ENCODE measurements at regions not wholly inside any gene's neighbourhood (a gene's known extent, or its start where the extent isn't known, plus 50 kb on each side); places are given as distances from the start of the nearest gene placed in this dataset.

DNA sequence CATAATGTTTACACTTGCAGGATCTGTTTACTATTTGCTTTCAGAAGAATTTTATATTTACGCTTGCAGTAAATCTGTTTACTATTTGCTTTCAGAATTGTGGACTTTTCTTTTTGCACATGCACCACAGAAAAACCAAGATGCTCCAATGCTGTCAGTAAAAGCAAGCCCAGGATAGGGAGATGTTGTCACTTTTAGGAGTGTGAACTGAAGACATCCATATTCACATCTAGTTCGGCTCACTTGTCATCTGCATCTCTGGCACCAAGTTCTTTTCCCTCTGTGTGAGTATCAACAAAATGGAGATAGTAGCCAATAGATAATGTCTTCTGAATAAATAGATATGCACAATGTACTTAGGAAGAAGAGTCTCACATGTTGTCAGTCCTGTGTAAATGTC lies 109.3 kb upstream of the MXRA5 start:
- WGBS (ENCODE audit: insufficient coverage) = no CpG with 5 or more reads among the region's 2 CpGs
- no peaks in the 10 kb centered on the region for H3K79me2 ChIP-seq (ENCODE audit: control insufficient read depth, insufficient read depth, low read length)
- CTCF ChIA-PET = no interaction called here

DNA sequence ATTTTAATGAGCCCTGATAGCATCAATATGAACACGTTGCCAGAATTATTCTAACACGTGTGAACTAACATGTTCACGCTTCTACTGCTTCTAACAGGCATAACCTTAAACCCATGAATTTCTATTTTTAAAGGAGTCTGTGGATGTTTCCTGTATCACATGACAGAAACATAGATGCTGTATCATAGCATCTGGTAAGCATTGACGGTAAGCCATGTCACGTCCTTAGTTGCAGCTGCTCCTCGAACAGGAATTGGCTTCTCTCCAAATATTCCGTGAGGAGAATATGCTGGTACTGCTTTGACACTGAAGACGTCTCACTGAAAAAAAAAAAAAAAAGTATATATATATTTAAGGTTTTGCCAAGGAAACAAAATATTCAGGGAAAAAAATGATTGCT lies 105.1 kb upstream of the MXRA5 start:
- Histone ChIP-seq H3K4me3 (ENCODE audit: control extremely low read depth in 1 of 5, extremely low read depth in 1 of 5, insufficient read depth in 1 of 5, low read depth in 2 of 5, low read length in 4 of 5) (no peak overlapping the region), H3K36me3 (replicated peaks in 1 of 2; ENCODE audit: control extremely low read depth in 1 of 2, control insufficient read depth in 1 of 2, extremely low read depth in 1 of 2, insufficient read depth in 2 of 2, low read length in 1 of 2) (no peaks in the 10 kb centered on the region), H2AFZ (ENCODE audit: insufficient read depth, low read depth, low read length, poor library complexity, severe bottlenecking) (no peak overlapping the region), H3K9ac (ENCODE audit: low read length) (no peak overlapping the region), H3K4me1 (ENCODE audit: control insufficient read depth in 2 of 2, insufficient read depth in 2 of 2, low read length in 2 of 2) (no peaks in the 10 kb centered on the region), H3K79me2 (ENCODE audit: control insufficient read depth, insufficient read depth, low read length) (no peaks in the 10 kb centered on the region), H3K4me2 (replicated peaks; ENCODE audit: low read depth, low read length, poor library complexity, severe bottlenecking) (no peak overlapping the region), H3K27me3 (replicated peaks in 1 of 4; ENCODE audit: control extremely low read depth in 1 of 4, control insufficient read depth in 3 of 4, insufficient read depth in 4 of 4, low read length in 3 of 4) (no peaks in the 10 kb centered on the region), H3K27ac (ENCODE audit: low read length in 2 of 2) (no peak overlapping the region), H4K20me1 (ENCODE audit: control insufficient read depth, insufficient read depth, low read length, poor library complexity, severe bottlenecking) (no peaks in the 10 kb centered on the region), H3K9me3 (ENCODE audit: control extremely low read depth in 1 of 3, control insufficient read depth in 2 of 3, insufficient read depth in 1 of 3, low read length in 2 of 3) (no peaks in the 10 kb centered on the region)
- ATAC-seq (ENCODE audit: low read depth) = no peak
- TF ChIP-seq, protein P1, sequence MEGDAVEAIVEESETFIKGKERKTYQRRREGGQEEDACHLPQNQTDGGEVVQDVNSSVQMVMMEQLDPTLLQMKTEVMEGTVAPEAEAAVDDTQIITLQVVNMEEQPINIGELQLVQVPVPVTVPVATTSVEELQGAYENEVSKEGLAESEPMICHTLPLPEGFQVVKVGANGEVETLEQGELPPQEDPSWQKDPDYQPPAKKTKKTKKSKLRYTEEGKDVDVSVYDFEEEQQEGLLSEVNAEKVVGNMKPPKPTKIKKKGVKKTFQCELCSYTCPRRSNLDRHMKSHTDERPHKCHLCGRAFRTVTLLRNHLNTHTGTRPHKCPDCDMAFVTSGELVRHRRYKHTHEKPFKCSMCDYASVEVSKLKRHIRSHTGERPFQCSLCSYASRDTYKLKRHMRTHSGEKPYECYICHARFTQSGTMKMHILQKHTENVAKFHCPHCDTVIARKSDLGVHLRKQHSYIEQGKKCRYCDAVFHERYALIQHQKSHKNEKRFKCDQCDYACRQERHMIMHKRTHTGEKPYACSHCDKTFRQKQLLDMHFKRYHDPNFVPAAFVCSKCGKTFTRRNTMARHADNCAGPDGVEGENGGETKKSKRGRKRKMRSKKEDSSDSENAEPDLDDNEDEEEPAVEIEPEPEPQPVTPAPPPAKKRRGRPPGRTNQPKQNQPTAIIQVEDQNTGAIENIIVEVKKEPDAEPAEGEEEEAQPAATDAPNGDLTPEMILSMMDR (IDR thresholded peaks at IDR 0.05) = no peak
- TF ChIP-seq EZH2 (IDR thresholded peaks at IDR 0.05; ENCODE audit: borderline replicate concordance, insufficient read depth, low read depth, low read length, poor library complexity, severe bottlenecking) = no peak
- Mint-ChIP-seq H3K4me1 (no peaks in the 10 kb centered on the region), H3K27me3 (no peaks in the 10 kb centered on the region), H3K27ac (no peak overlapping the region), H3K4me3 (no peak overlapping the region), H3K9me3 (ENCODE audit: insufficient read depth) (peaks cover 2% of the 10 kb centered on the region)
- WGBS (ENCODE audit: insufficient coverage) = no CpG with 5 or more reads among the region's 8 CpGs
- intact Hi-C loops (cut with micrococcal nuclease) = no loop called here
- no peak for DNase-seq
- POLR2A ChIA-PET = no interaction called here
- CTCF ChIA-PET = no interaction called here

More for the DNA sequence above, 109.3 kb upstream of the MXRA5 start:
- Histone ChIP-seq H3K27ac (ENCODE audit: low read length in 2 of 2) (no peak overlapping the region), H3K9ac (ENCODE audit: low read length) (no peak overlapping the region), H4K20me1 (ENCODE audit: control insufficient read depth, insufficient read depth, low read length, poor library complexity, severe bottlenecking) (no peaks in the 10 kb centered on the region), H3K4me2 (replicated peaks; ENCODE audit: low read depth, low read length, poor library complexity, severe bottlenecking) (no peak overlapping the region), H3K4me1 (ENCODE audit: control insufficient read depth in 2 of 2, insufficient read depth in 2 of 2, low read length in 2 of 2) (no peaks in the 10 kb centered on the region), H3K9me3 (ENCODE audit: control extremely low read depth in 1 of 3, control insufficient read depth in 2 of 3, insufficient read depth in 1 of 3, low read length in 2 of 3) (no peaks in the 10 kb centered on the region), H3K4me3 (ENCODE audit: control extremely low read depth in 1 of 5, extremely low read depth in 1 of 5, insufficient read depth in 1 of 5, low read depth in 2 of 5, low read length in 4 of 5) (no peak overlapping the region), H2AFZ (ENCODE audit: insufficient read depth, low read depth, low read length, poor library complexity, severe bottlenecking) (no peak overlapping the region), H3K27me3 (replicated peaks in 1 of 4; ENCODE audit: control extremely low read depth in 1 of 4, control insufficient read depth in 3 of 4, insufficient read depth in 4 of 4, low read length in 3 of 4) (no peaks in the 10 kb centered on the region), H3K36me3 (replicated peaks in 1 of 2; ENCODE audit: control extremely low read depth in 1 of 2, control insufficient read depth in 1 of 2, extremely low read depth in 1 of 2, insufficient read depth in 2 of 2, low read length in 1 of 2) (no peaks in the 10 kb centered on the region)
- H3K4me1 Mint-ChIP-seq = no peaks in the 10 kb centered on the region
- TF ChIP-seq, protein P1 (IDR thresholded peaks at IDR 0.05) = no peak
- no peak for TF ChIP-seq EZH2 (IDR thresholded peaks at IDR 0.05; ENCODE audit: borderline replicate concordance, insufficient read depth, low read depth, low read length, poor library complexity, severe bottlenecking)
- peaks cover 2% of the 10 kb centered on the region for H3K9me3 Mint-ChIP-seq (ENCODE audit: insufficient read depth)
- intact Hi-C loops (cut with micrococcal nuclease) = no loop called here
- ATAC-seq (ENCODE audit: low read depth) (no peak), DNase-seq (no peak)
- POLR2A ChIA-PET = no interaction called here
- H3K4me3 Mint-ChIP-seq = no peak overlapping the region
- peaks cover 4% of the 10 kb centered on the region for H3K27me3 Mint-ChIP-seq
- H3K27ac Mint-ChIP-seq = no peak overlapping the region
